ENCODE measurements at regions not wholly inside any gene's neighbourhood (a gene's known extent, or its start where the extent isn't known, plus 50 kb on each side); places are given as distances from the start of the nearest gene placed in this dataset.

DNA sequence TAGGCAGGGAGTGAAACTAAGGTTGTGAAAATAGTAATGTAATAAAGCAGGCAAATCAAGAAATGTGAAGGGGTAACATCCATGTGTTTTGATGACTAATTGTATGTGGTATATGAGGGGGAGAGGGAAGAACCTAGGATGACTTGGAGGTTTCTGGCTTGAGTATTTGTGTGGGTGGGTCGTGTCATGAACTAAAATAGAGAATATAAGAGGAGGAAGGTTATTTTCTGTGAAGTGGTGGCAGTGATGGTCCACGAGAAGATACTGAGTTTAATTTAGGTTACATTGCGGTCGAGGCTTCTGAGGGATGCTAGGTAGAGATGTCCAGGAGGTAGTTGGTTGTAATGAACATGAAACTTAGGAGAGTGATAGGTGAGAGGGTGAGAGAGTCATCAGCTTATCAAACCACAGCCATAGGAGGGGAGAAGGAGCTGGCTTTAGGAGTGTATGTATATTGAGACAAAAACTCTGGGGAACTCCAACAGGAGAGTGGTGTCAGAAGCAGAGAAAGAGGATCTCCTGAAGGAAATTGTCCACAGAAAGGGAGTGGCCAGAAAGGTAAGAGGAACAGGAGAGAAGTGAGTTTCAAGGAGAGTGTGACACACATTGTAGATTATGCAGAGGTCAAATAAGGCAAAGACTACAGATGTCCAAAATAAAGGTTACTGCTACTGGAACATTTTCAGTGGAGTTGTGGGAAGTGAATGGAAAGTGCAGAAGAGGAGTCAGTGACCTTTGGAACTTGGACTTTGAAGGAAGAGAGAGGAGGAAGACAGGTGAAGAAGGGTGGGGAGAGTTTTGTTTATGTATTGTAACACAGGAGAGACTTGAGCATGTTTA is 89.0 kb upstream of the MACF1 start:
- no peak for DNase-seq
- Histone ChIP-seq H3K4me1 (replicated peaks in 1 of 2) (peaks cover 34 to 46% of the 10 kb centered on the region in 2 donors), H3K27ac (no peak overlapping the region), H3K4me3 (no peak overlapping the region), H3K36me3 (replicated peaks in 1 of 2) (no peaks in the 10 kb centered on the region), H3K27me3 (no peaks in the 10 kb centered on the region), H3K9me3 (replicated peaks in 1 of 3) (no peaks in the 10 kb centered on the region)
- TF ChIP-seq POLR2A (IDR thresholded peaks at IDR 0.05): no peak
- no peak for TF ChIP-seq CTCF (IDR thresholded peaks at IDR 0.05)
- 72 to 84% (median 76%) methylated on average over 4 of the region's 4 CpGs for WGBS, 4 donors
- intact Hi-C loops (cut with DNase I): no loop called here

DNA sequence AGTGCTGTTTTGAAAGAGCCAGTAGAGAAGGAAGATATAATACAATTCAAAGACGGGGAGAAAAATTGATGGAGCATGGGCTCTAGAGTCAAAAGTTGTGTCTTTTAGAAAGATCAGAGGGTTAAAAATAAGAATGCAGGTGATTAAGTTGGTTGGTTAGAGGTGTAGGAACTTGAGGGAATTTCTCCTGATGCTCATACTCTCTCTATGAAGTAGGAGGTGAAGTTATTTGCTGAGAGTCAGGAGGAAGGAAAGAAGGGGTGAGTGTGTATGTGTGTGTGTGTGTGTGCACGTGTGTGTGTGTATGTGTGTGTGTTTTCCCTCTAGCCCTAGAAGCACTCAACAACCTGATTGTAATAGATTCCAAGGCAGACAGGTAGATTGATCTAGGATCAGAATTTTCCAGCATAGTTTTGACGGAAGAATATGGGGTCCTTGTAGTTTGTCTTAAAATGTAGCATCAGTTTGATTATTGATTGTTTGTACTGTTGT is 88.3 kb upstream of the MACF1 start:
- H3K27ac ChIP-seq: peak overlapping the region in 1 of 5 donors; percentile 27
- intact Hi-C loops (cut with DNase I): no loop called here
- peaks cover 28 to 39% of the 10 kb centered on the region in 2 donors for H3K4me1 ChIP-seq (replicated peaks in 1 of 2)
- H3K4me3 ChIP-seq: no peak overlapping the region
- H3K9me3 ChIP-seq (replicated peaks in 1 of 3): no peaks in the 10 kb centered on the region
- TF ChIP-seq CTCF (IDR thresholded peaks at IDR 0.05): no peak
- TF ChIP-seq POLR2A (IDR thresholded peaks at IDR 0.05): no peak
- H3K36me3 ChIP-seq (replicated peaks in 1 of 2): no peaks in the 10 kb centered on the region
- no peaks in the 10 kb centered on the region for H3K27me3 ChIP-seq
- DNase-seq: no peak
- WGBS, 4 donors: 74 to 88% (median 83%) methylated on average over 3 of the region's 3 CpGs

- WGBS, 4 donors: 45 to 60% (median 50%) methylated on average over 3 of the region's 3 CpGs
- no peaks in the 10 kb centered on the region for H3K9me3 ChIP-seq (replicated peaks in 1 of 3)
- intact Hi-C loops (cut with DNase I): no loop called here
- TF ChIP-seq POLR2A (IDR thresholded peaks at IDR 0.05) (no peak), CTCF (IDR thresholded peaks at IDR 0.05) (no peak)
- peaks cover 28 to 39% of the 10 kb centered on the region in 2 donors for H3K4me1 ChIP-seq (replicated peaks in 1 of 2)
- peak overlapping the region in 2 of 5 donors; percentile 4 to 31 for H3K27ac ChIP-seq
- H3K4me3 ChIP-seq: no peak overlapping the region
- H3K36me3 ChIP-seq (replicated peaks in 1 of 2): no peaks in the 10 kb centered on the region
- peak in 4 of 7 donors; percentile 41 to 56 (median 56) for DNase-seq
- H3K27me3 ChIP-seq: no peaks in the 10 kb centered on the region
These were observed 87.4 kb upstream of the MACF1 start for GRCh38 chr1:39116860-39117728.

- H3K36me3 ChIP-seq (replicated peaks in 1 of 2): no peaks in the 10 kb centered on the region
- no peaks in the 10 kb centered on the region for H3K9me3 ChIP-seq (replicated peaks in 1 of 3)
- H3K4me3 ChIP-seq: no peak overlapping the region
- H3K27ac ChIP-seq: peak overlapping the region in 2 of 5 donors; percentile 13 to 31
- intact Hi-C loops (cut with DNase I): no loop called here
- 28 to 40% (median 36%) methylated on average over 1 of the region's 1 CpG for WGBS, 4 donors
- peaks cover 28 to 34% of the 10 kb centered on the region in 2 donors for H3K4me1 ChIP-seq (replicated peaks in 1 of 2)
- TF ChIP-seq POLR2A (IDR thresholded peaks at IDR 0.05) (no peak), CTCF (IDR thresholded peaks at IDR 0.05) (no peak)
- no peaks in the 10 kb centered on the region for H3K27me3 ChIP-seq
- no peak for DNase-seq
These were observed 86.5 kb upstream of the MACF1 start for GRCh38 chr1:39117899-39118450.
